Pons (tissue), 1 donor: ENCODE measurements at regions not wholly inside any gene's neighbourhood (a gene's known extent, or its start where the extent isn't known, plus 50 kb on each side); places are given as distances from the start of the nearest gene placed in this dataset.
A peak's percentile ranks its signal among the peaks of the same experiment; 100 is the strongest.
"Not testable (repeated sequence)": the region's sequence is repeated elsewhere in the genome, so short reads cannot be mapped to it uniquely, and the experiment has no call there.

ENCODE experiments used
- DNase-seq: peaks from one replicate; pipeline ENCODE4 v3.0.0-alpha.2; 2016; ENCODE audit warnings: low spot score

GRCh38 chr13:89980896-89981295, 1366.6 kb upstream of the MIR17HG start:
- DNase-seq: no peak

- no peak for DNase-seq
Observed at GRCh38 chr13:89982407-89983095, 1364.9 kb upstream of the MIR17HG start.

GRCh38 chr13:89988206-89988605, 1359.3 kb upstream of the MIR17HG start:
- no peak for DNase-seq

GRCh38 chr13:90003566-90003965, 1343.9 kb upstream of the MIR17HG start:
- DNase-seq: no peak

GRCh38 chr13:90008707-90009149, 1338.8 kb upstream of the MIR17HG start:
- DNase-seq: no peak

GRCh38 chr13:90014038-90014437, 1333.4 kb upstream of the MIR17HG start:
- no peak for DNase-seq

- no peak for DNase-seq
Observed at GRCh38 chr13:90015565-90016507, 1331.7 kb upstream of the MIR17HG start.

GRCh38 chr13:90016688-90017087, 1330.8 kb upstream of the MIR17HG start:
- DNase-seq: no peak

GRCh38 chr13:90020536-90021070, 1326.9 kb upstream of the MIR17HG start:
- no peak for DNase-seq

- no peak for DNase-seq
Observed at GRCh38 chr13:90027409-90027808, 1320.1 kb upstream of the MIR17HG start.

GRCh38 chr13:90032313-90032712, 1315.2 kb upstream of the MIR17HG start:
- DNase-seq: no peak

- no peak for DNase-seq
Observed at GRCh38 chr13:90032841-90033493, 1314.5 kb upstream of the MIR17HG start.

- no peak for DNase-seq
Observed at GRCh38 chr13:90039516-90039915, 1308.0 kb upstream of the MIR17HG start.

GRCh38 chr13:90047600-90047999, 1299.9 kb upstream of the MIR17HG start:
- DNase-seq: no peak

GRCh38 chr13:90049989-90050671, 1297.4 kb upstream of the MIR17HG start:
- no peak for DNase-seq

GRCh38 chr13:90055121-90055520, 1292.4 kb upstream of the MIR17HG start:
- DNase-seq: no peak

- no peak for DNase-seq
Observed at GRCh38 chr13:90055760-90056159, 1291.7 kb upstream of the MIR17HG start.

- not testable (repeated sequence) for DNase-seq
Observed at GRCh38 chr13:90064226-90064625, 1283.3 kb upstream of the MIR17HG start.

- peak; percentile 3 for DNase-seq
Observed at GRCh38 chr13:90068658-90069057, 1278.8 kb upstream of the MIR17HG start.

GRCh38 chr13:90070362-90070761, 1277.1 kb upstream of the MIR17HG start:
- DNase-seq: no peak

GRCh38 chr13:90070837-90071525, 1276.5 kb upstream of the MIR17HG start:
- no peak for DNase-seq
